D721Med (cell line): ENCODE measurements at regions not wholly inside any gene's neighbourhood (a gene's known extent, or its start where the extent isn't known, plus 50 kb on each side); places are given as distances from the start of the nearest gene placed in this dataset.
A peak's percentile ranks its signal among the peaks of the same experiment; 100 is the strongest.

ENCODE experiments used
- DNase-seq: peaks from one replicate; pipeline ENCODE4 v3.0.0; 2011; ENCODE audit warnings: low spot score; ENCODE audit not compliant: insufficient read length
- FAIRE-seq: peaks from 2 replicates; lab custom pipeline; 2011; peaks lifted over from hg19 to GRCh38; lab: Jason Lieb, UNC
- TF ChIP-seq, protein P1 (sequence below): IDR thresholded peaks from 2 replicates; pipeline ENCODE4 v1.5.1; 2012; ENCODE audit warnings: mild to moderate bottlenecking, control low read depth; ENCODE audit not compliant: insufficient read depth; ENCODE audit errors: missing control alignments

GRCh38 chr2:166593403-166593802, 99.4 kb upstream of the SCN7A start:
- no peak for FAIRE-seq
- TF ChIP-seq, protein P1, sequence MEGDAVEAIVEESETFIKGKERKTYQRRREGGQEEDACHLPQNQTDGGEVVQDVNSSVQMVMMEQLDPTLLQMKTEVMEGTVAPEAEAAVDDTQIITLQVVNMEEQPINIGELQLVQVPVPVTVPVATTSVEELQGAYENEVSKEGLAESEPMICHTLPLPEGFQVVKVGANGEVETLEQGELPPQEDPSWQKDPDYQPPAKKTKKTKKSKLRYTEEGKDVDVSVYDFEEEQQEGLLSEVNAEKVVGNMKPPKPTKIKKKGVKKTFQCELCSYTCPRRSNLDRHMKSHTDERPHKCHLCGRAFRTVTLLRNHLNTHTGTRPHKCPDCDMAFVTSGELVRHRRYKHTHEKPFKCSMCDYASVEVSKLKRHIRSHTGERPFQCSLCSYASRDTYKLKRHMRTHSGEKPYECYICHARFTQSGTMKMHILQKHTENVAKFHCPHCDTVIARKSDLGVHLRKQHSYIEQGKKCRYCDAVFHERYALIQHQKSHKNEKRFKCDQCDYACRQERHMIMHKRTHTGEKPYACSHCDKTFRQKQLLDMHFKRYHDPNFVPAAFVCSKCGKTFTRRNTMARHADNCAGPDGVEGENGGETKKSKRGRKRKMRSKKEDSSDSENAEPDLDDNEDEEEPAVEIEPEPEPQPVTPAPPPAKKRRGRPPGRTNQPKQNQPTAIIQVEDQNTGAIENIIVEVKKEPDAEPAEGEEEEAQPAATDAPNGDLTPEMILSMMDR: no peak
- DNase-seq: no peak

- FAIRE-seq (no peak), DNase-seq (no peak)
- TF ChIP-seq, protein P1: no peak
Observed at GRCh38 chr2:166592750-166593149, 98.7 kb upstream of the SCN7A start.

DNA sequence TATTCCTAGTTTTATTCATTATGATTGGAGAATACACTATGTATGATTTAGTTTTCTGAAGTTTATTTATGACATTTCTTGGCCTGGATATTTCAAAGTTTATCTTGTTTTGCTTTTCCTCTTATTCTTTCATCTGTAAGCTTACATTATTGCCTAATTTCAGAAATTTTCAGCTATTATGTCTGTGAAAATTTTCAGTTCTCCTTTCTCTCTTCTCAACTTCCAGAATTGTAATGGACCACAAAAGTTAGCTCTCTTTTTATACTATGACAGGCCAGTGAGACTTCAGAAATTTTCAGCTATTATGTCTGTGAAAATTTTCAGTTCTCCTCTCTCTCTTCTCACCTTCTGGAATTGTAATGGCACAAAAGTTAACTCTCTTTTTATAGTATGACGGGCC, 97.2 kb upstream of the SCN7A start:
- DNase-seq: no peak
- FAIRE-seq: no peak
- TF ChIP-seq, protein P1: no peak

DNA sequence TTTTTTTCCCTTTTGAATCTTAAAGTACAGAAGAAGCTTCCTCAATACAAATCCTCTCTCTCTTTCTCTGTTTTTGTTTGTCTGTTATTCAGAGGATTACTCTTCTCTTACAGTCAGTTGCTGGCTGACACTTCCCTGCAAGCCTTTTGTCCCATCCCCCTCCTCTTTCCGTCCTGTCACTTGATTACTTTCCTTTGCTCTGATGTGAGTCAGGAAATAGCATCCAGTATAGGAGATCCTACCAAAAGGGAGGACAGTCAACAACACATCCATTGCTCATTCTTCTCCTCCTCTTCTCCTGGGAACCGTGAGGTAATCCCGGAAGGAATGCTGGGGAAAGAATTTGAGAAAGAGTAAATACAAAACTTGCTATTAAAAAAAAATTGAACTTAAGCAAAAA, 79.3 kb upstream of the SCN7A start:
- TF ChIP-seq, protein P1: no peak
- FAIRE-seq: no peak
- no peak for DNase-seq

GRCh38 chr2:166572937-166573336, 78.9 kb upstream of the SCN7A start:
- no peak for DNase-seq
- TF ChIP-seq, protein P1: no peak
- FAIRE-seq: no peak

- FAIRE-seq (peak; percentile 16), DNase-seq (no peak)
- TF ChIP-seq, protein P1: no peak
Observed at GRCh38 chr2:166568409-166568808, 74.4 kb upstream of the SCN7A start.

GRCh38 chr2:166565501-166565900, 71.5 kb upstream of the SCN7A start:
- FAIRE-seq (no peak), DNase-seq (no peak)
- TF ChIP-seq, protein P1: no peak
